Panc1 (cell line): ENCODE measurements at regions not wholly inside any gene's neighbourhood (a gene's known extent, or its start where the extent isn't known, plus 50 kb on each side); places are given as distances from the start of the nearest gene placed in this dataset.

Source experiments
- TF ChIP-seq, protein P1 (sequence below): fragments of 450-650 bp; IDR thresholded peaks from 2 replicates; pipeline ENCODE4 v1.5.1; 2017; ENCODE audit warnings: mild to moderate bottlenecking
- TF ChIP-seq, protein P2 (sequence below), 2 experiments: IDR thresholded peaks; 2 replicates each; pipeline ENCODE4 v1.6.1; 2011 to 2012; ENCODE audit warnings: low read depth in 2 of 2, control low read depth in 1 of 2, low read length in 1 of 2, mild to moderate bottlenecking in 1 of 2, moderate library complexity in 1 of 2; ENCODE audit not compliant: insufficient read depth in 1 of 2

GRCh38 chr6:127023001-127023778 is 95.3 kb upstream of the RSPO3 start:
- TF ChIP-seq, protein P1, sequence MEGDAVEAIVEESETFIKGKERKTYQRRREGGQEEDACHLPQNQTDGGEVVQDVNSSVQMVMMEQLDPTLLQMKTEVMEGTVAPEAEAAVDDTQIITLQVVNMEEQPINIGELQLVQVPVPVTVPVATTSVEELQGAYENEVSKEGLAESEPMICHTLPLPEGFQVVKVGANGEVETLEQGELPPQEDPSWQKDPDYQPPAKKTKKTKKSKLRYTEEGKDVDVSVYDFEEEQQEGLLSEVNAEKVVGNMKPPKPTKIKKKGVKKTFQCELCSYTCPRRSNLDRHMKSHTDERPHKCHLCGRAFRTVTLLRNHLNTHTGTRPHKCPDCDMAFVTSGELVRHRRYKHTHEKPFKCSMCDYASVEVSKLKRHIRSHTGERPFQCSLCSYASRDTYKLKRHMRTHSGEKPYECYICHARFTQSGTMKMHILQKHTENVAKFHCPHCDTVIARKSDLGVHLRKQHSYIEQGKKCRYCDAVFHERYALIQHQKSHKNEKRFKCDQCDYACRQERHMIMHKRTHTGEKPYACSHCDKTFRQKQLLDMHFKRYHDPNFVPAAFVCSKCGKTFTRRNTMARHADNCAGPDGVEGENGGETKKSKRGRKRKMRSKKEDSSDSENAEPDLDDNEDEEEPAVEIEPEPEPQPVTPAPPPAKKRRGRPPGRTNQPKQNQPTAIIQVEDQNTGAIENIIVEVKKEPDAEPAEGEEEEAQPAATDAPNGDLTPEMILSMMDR: no peak
- TF ChIP-seq, protein P2, sequence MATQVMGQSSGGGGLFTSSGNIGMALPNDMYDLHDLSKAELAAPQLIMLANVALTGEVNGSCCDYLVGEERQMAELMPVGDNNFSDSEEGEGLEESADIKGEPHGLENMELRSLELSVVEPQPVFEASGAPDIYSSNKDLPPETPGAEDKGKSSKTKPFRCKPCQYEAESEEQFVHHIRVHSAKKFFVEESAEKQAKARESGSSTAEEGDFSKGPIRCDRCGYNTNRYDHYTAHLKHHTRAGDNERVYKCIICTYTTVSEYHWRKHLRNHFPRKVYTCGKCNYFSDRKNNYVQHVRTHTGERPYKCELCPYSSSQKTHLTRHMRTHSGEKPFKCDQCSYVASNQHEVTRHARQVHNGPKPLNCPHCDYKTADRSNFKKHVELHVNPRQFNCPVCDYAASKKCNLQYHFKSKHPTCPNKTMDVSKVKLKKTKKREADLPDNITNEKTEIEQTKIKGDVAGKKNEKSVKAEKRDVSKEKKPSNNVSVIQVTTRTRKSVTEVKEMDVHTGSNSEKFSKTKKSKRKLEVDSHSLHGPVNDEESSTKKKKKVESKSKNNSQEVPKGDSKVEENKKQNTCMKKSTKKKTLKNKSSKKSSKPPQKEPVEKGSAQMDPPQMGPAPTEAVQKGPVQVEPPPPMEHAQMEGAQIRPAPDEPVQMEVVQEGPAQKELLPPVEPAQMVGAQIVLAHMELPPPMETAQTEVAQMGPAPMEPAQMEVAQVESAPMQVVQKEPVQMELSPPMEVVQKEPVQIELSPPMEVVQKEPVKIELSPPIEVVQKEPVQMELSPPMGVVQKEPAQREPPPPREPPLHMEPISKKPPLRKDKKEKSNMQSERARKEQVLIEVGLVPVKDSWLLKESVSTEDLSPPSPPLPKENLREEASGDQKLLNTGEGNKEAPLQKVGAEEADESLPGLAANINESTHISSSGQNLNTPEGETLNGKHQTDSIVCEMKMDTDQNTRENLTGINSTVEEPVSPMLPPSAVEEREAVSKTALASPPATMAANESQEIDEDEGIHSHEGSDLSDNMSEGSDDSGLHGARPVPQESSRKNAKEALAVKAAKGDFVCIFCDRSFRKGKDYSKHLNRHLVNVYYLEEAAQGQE (IDR thresholded peaks at IDR 0.05; ENCODE audit: insufficient read depth in 1 of 2, low read depth in 2 of 2, low read length in 1 of 2): no peak
